Activated naive CD4-positive, alpha-beta T cell (primary cell): ENCODE measurements at regions not wholly inside any gene's neighbourhood (a gene's known extent, or its start where the extent isn't known, plus 50 kb on each side); places are given as distances from the start of the nearest gene placed in this dataset.

Source experiments
- DNase-seq, 4 experiments: peaks; one replicate each; lab custom pipeline; 2025; lab: John Stamatoyannopoulos, UW

GRCh38 chr3:31142543-31142942 lies 248.1 kb upstream of the GADL1 start:
- DNase-seq, result no peak

GRCh38 chr3:31145062-31145461 lies 250.6 kb upstream of the GADL1 start:
- DNase-seq, result no peak

- DNase-seq, result no peak
Measured at GRCh38 chr3:31147550-31147949, 253.1 kb upstream of the GADL1 start.

- DNase-seq, result no peak
Measured at GRCh38 chr3:31157047-31157694, 262.7 kb upstream of the GADL1 start.

GRCh38 chr3:31157893-31158620 lies 263.6 kb upstream of the GADL1 start:
- DNase-seq, result no peak

- DNase-seq, result no peak
Measured at GRCh38 chr3:31159331-31160039, 265.0 kb upstream of the GADL1 start.

GRCh38 chr3:31161889-31162288 lies 267.4 kb upstream of the GADL1 start:
- DNase-seq, result no peak

- no peak for DNase-seq
Measured at GRCh38 chr3:31164381-31164780, 269.9 kb upstream of the GADL1 start.

- DNase-seq, result no peak
Measured at GRCh38 chr3:31165399-31165860, 271.0 kb upstream of the GADL1 start.

GRCh38 chr3:31166249-31166885 lies 271.9 kb upstream of the GADL1 start:
- no peak for DNase-seq

- no peak for DNase-seq
Measured at GRCh38 chr3:31167666-31168065, 273.2 kb upstream of the GADL1 start.

GRCh38 chr3:31170932-31171670 lies 276.6 kb upstream of the GADL1 start:
- no peak for DNase-seq

GRCh38 chr3:31172336-31172735 lies 277.9 kb upstream of the GADL1 start:
- DNase-seq, result no peak

- no peak for DNase-seq
Measured at GRCh38 chr3:31173118-31173718, 278.8 kb upstream of the GADL1 start.

GRCh38 chr3:31174079-31174478 lies 279.6 kb upstream of the GADL1 start:
- no peak for DNase-seq

GRCh38 chr3:31176045-31176444 lies 281.6 kb upstream of the GADL1 start:
- no peak for DNase-seq

GRCh38 chr3:31178467-31178866 lies 284.0 kb upstream of the GADL1 start:
- DNase-seq, result no peak

- no peak for DNase-seq
Measured at GRCh38 chr3:31179768-31180167, 285.3 kb upstream of the GADL1 start.

- no peak for DNase-seq
Measured at GRCh38 chr3:31180274-31180673, 285.8 kb upstream of the GADL1 start.

- DNase-seq, result no peak
Measured at GRCh38 chr3:31181661-31182060, 287.2 kb upstream of the GADL1 start.

- DNase-seq, result no peak
Measured at GRCh38 chr3:31182661-31183060, 288.2 kb upstream of the GADL1 start.
